NCI-H524 (cell line): ENCODE measurements at regions not wholly inside any gene's neighbourhood (a gene's known extent, or its start where the extent isn't known, plus 50 kb on each side); places are given as distances from the start of the nearest gene placed in this dataset.
"Not testable (repeated sequence)": the region's sequence is repeated elsewhere in the genome, so short reads cannot be mapped to it uniquely, and the experiment has no call there.

Source experiments
- DNase-seq, 2 experiments: peaks; one replicate each; lab custom pipeline; 2025; lab: John Stamatoyannopoulos, UW

DNA sequence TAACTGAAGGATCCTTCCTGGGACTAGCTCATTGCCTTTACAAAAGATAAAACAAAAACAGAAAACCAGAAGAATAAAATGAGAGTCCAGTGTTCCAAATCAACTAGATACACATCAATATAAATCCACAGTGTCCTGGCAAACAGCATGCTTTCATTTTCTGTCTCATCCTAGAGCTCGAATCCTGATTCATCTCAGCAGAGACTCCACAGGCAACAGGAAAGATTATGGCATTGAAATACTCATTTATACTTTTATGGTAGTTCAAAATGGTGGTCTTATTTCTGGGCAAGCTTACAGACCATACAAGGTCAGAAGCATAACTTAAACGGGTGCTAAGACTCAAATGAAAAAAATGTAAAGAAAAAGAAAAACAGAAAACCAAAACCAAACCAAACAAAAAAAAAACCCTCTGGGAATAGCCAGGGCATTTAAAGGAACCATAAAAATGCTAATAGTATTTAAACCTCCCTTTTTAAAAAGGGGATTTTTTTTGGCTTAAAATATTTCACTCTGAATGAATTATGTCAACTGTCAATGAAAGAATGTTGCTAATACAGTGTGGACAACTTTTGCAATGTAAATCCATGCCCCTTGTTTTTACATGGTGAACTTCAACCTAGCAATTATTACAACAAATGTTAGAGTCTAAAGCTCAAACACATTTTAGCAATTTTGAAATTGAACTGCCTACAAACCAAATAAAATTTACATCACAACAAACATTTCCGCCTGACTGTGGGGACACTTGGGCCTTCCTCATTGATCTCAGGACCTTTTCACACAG is 57.9 kb downstream of the GPR101 start:
- no peak for DNase-seq

- DNase-seq, result no peak
Measured at GRCh38 chrX:136967966-136968365, 65.8 kb downstream of the GPR101 start.

DNA sequence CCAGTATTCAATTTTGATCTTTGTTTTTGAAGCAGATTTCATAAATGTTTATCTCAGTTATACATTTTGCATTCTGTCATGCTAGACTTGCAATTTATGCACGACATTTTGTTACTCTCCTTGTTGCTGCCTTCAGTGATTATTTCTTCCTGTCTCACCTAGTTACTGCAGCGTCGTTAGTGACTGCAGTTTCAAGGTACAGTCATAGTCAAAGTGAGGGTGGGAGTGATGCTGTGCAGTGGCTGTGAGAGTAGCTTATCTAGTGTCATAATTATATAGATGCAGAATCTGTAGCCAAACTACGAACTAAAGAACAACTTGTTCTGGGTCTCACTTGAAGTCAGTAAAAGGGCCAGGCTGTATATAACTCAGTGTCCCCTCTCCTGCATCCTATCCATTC is 69.8 kb downstream of the GPR101 start:
- no peak for DNase-seq

- no peak for DNase-seq
Measured at GRCh38 chrX:136961594-136962135, 72.1 kb downstream of the GPR101 start.

GRCh38 chrX:136954930-136955329 is 74.4 kb upstream of the RBMX start:
- DNase-seq, result peak; percentile 2 to 39

- DNase-seq, result peak; percentile 26 to 85
Measured at GRCh38 chrX:136953867-136954787, 73.6 kb upstream of the RBMX start.

- no peak for DNase-seq
Measured at GRCh38 chrX:136950211-136950610, 69.7 kb upstream of the RBMX start.

- DNase-seq, result no peak
Measured at GRCh38 chrX:136941396-136942337, 61.1 kb upstream of the RBMX start.

DNA sequence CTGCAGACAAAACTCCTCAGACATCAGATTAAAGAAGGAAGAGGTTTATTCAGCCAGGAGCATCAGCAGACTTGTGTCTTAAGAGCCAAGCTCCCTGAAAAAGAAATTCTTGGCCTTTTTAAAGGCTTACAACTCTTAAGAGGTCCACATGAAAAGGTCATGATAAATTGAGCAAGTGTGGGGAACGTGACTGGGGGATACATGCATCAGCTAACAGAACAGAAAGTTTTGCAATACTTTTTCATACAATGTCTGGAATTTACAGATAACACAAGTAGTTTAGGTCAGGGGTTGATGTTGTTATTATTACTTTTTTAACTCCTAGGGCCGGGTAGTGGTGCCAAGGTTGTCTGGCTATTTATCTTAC is 55.6 kb upstream of the RBMX start:
- no peak for DNase-seq

DNA sequence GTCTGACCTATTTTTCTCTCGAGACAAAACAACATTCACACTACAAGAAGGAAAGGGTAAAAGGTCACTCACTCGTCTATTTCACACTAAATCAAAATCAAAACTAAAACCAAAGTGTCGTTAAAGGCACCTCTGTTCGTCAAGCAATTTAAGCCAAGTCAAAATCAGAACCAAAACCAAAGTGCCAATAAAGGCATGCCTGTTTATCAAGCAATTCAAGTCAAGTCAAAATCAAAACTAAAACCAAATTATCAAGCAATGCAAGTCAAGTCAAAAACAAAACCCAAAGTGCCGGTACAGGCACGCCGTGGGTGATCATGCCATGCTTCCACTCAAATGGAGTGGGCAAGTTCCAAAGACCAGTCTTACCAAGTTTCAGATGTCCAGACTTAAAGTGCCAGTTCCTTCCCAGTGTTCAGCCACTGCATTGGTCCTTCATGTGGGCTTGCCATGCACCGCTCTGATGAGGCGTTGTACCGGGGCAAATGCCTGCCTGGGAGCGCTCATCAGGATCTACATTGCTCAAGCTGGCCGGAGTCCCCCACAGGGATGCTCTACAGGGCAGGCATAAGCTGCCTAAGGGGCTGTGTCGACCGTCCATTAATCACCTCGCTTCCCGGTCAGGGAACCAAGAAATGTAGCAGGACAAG is 55.1 kb upstream of the RBMX start:
- DNase-seq, result not testable (repeated sequence)

- not testable (repeated sequence) for DNase-seq
Measured at GRCh38 chrX:136934652-136935051, 54.1 kb upstream of the RBMX start.

DNA sequence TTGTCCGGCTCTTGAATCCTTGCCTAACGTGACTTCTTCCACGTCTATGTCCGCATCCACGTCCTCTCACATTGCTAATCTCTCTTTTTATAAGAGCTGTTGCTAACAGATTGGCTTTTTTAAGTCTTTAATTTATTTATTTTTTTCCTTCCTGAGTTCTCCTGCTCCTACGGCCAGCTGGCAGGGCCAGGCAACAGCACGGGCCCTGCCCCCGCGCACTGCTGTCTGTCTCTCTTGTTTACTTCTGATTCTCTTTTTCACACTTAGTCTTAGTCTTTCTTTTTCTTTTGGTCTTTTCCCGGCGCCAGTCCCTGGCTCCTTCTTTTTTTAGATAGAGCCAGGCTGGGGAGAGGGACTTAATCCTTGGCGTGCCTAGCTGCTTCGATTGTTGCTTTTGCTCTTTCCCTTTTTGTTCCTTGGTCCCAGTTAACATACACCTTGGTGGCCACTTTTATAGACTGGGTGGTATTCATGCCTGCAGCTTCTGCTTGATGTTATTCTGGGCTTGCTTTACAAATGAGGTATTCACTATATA is 53.2 kb upstream of the RBMX start:
- DNase-seq, result peak; percentile 40 to 81

- no peak for DNase-seq
Measured at GRCh38 chrX:136931661-136932060, 51.1 kb upstream of the RBMX start.
